Right atrium auricular region (tissue), 2 donors: ENCODE measurements at regions not wholly inside any gene's neighbourhood (a gene's known extent, or its start where the extent isn't known, plus 50 kb on each side); places are given as distances from the start of the nearest gene placed in this dataset.
"Not testable (repeated sequence)": the region's sequence is repeated elsewhere in the genome, so short reads cannot be mapped to it uniquely, and the experiment has no call there.

Experiments
- DNase-seq: peaks from one replicate; pipeline ENCODE4 v3.0.0-alpha.2; 2019; ENCODE audit warnings: low spot score
- H3K27ac ChIP-seq, 2 donors: fragments of 200-600 bp; sonication (generic); 1 replicate in 1 of 2; 2 replicates in 1 of 2; pipeline ENCODE4 v1.5.1; 2016 to 2019
- H3K27me3 ChIP-seq, 2 donors: fragments of 200-600 bp; sonication (generic); one replicate each; pipeline versions ENCODE4 v1.5.1 to v1.6.0; 2017 to 2019
- H3K36me3 ChIP-seq: fragments of 200-600 bp; sonication (generic); one replicate; pipeline ENCODE4 v1.5.1; 2016
- H3K4me1 ChIP-seq, 2 donors: fragments of 200-600 bp; sonication (generic); one replicate each; pipeline versions ENCODE4 v1.5.1 to v1.6.0; 2017 to 2019
- H3K4me3 ChIP-seq, 2 donors: fragments of 200-600 bp; sonication (generic); 1 replicate in 1 of 2; 2 replicates in 1 of 2; pipeline ENCODE4 v1.5.1; 2017 to 2019; ENCODE audit warnings: mild to moderate bottlenecking in 1 of 2, moderate library complexity in 1 of 2
- H3K9me3 ChIP-seq, 2 donors: fragments of 200-600 bp; sonication (generic); one replicate each; pipeline ENCODE4 v1.5.1; 2019
- TF ChIP-seq, protein P1 (sequence below), 2 donors: fragments of 200-600 bp; sonication (generic); IDR thresholded peaks; one replicate each; pipeline ENCODE4 v1.5.1; 2019; ENCODE audit warnings: antibody characterized with exemption in 2 of 2

GRCh38 chr16:72637306-72637705, 410.6 kb downstream of the ZFHX3 start:
- H3K27me3 ChIP-seq: no peaks in the 10 kb centered on the region
- no peaks in the 10 kb centered on the region for H3K4me1 ChIP-seq
- TF ChIP-seq, protein P1, sequence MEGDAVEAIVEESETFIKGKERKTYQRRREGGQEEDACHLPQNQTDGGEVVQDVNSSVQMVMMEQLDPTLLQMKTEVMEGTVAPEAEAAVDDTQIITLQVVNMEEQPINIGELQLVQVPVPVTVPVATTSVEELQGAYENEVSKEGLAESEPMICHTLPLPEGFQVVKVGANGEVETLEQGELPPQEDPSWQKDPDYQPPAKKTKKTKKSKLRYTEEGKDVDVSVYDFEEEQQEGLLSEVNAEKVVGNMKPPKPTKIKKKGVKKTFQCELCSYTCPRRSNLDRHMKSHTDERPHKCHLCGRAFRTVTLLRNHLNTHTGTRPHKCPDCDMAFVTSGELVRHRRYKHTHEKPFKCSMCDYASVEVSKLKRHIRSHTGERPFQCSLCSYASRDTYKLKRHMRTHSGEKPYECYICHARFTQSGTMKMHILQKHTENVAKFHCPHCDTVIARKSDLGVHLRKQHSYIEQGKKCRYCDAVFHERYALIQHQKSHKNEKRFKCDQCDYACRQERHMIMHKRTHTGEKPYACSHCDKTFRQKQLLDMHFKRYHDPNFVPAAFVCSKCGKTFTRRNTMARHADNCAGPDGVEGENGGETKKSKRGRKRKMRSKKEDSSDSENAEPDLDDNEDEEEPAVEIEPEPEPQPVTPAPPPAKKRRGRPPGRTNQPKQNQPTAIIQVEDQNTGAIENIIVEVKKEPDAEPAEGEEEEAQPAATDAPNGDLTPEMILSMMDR (IDR thresholded peaks at IDR 0.05): no peak
- DNase-seq: no peak
- H3K4me3 ChIP-seq: no peak overlapping the region
- H3K27ac ChIP-seq: no peak overlapping the region
- no peaks in the 10 kb centered on the region for H3K36me3 ChIP-seq
- H3K9me3 ChIP-seq: peaks cover 0 to 26% of the 10 kb centered on the region in 2 donors

DNA sequence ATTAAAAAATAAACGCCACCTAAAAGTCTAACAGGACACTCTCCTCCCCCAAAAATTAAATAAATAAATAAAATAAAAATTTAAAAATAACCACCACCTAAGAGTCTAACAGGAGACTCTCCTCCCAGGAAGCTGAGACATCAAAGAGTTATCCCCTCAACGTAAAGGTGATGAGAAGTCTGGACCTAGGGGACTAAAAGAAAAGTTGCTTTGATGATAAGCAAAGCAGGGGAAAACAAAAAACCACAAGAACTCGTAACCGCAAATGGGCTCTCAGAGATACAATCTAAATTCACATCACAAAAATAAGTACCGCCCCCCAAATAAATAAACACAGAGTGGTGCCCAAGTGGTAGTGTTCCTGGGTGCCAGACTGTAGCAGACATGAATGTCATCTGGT, 412.2 kb downstream of the ZFHX3 start:
- TF ChIP-seq, protein P1 (IDR thresholded peaks at IDR 0.05): no peak
- no peak for DNase-seq
- no peaks in the 10 kb centered on the region for H3K27me3 ChIP-seq
- no peak overlapping the region for H3K4me3 ChIP-seq
- H3K9me3 ChIP-seq: peaks cover 0 to 26% of the 10 kb centered on the region in 2 donors
- H3K4me1 ChIP-seq: no peaks in the 10 kb centered on the region
- no peak overlapping the region for H3K27ac ChIP-seq
- H3K36me3 ChIP-seq: no peaks in the 10 kb centered on the region

- DNase-seq: no peak
- Histone ChIP-seq H3K9me3 (peaks cover 0 to 21% of the 10 kb centered on the region in 2 donors), H3K36me3 (no peaks in the 10 kb centered on the region), H3K4me1 (no peaks in the 10 kb centered on the region), H3K27me3 (no peaks in the 10 kb centered on the region), H3K4me3 (no peak overlapping the region), H3K27ac (no peak overlapping the region)
- TF ChIP-seq, protein P1 (IDR thresholded peaks at IDR 0.05): no peak
Measured at GRCh38 chr16:72635104-72635503, 412.8 kb downstream of the ZFHX3 start.

DNA sequence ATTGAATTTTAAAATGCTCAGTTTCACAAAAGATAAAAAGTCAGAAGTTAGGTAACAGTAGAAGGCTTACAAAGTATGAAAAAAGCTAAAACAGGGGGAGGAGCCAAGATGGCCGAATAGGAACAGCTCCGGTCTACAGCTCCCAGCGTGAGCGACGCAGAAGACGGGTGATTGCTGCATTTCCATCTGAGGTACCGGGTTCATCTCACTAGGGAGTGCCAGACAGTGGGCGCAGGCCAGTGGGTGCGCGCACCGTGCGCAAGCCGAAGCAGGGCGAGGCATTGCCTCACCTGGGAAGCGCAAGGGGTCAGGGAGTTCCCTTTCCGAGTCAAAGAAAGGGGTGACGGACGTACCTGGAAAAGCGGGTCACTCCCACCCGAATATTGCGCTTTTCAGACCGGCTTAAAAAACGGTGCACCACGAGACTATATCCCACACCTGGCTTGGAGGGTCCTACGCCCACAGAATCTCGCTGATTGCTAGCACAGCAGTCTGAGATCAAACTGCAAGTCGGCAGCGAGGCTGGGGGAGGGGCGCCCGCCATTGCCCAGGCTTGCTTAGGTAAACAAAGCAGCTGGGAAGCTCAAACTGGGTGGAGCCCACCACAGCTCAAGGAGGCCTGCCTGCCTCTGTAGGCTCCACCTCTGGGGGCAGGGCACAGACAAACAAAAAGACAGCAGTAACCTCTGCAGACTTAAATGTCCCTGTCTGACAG, 420.6 kb downstream of the ZFHX3 start:
- not testable (repeated sequence) for DNase-seq, H3K4me1 ChIP-seq, H3K36me3 ChIP-seq, H3K27ac ChIP-seq, H3K9me3 ChIP-seq, H3K4me3 ChIP-seq, H3K27me3 ChIP-seq

DNA sequence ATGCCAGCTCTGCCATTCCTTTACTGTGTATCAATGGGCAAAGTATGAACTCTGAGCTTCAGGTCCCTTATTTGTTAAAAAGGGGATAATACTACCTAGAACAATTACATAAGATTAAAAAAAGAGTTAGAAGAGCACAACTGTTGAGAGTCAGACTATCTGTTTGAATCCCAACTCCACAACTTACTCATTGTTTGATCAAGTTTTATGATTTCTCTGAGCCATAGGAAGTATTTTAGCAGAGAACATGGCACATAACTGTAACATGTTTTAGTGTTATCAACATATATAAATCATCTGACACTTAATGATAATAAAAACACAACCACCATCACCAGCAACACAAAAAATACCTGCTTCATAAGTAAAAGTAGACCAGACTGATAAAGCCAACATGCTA, 421.3 kb downstream of the ZFHX3 start:
- H3K27ac ChIP-seq: no peak overlapping the region
- H3K27me3 ChIP-seq: no peaks in the 10 kb centered on the region
- DNase-seq: no peak
- TF ChIP-seq, protein P1 (IDR thresholded peaks at IDR 0.05): no peak
- H3K9me3 ChIP-seq: no peaks in the 10 kb centered on the region
- no peaks in the 10 kb centered on the region for H3K4me1 ChIP-seq
- H3K36me3 ChIP-seq: no peaks in the 10 kb centered on the region
- no peak overlapping the region for H3K4me3 ChIP-seq

DNA sequence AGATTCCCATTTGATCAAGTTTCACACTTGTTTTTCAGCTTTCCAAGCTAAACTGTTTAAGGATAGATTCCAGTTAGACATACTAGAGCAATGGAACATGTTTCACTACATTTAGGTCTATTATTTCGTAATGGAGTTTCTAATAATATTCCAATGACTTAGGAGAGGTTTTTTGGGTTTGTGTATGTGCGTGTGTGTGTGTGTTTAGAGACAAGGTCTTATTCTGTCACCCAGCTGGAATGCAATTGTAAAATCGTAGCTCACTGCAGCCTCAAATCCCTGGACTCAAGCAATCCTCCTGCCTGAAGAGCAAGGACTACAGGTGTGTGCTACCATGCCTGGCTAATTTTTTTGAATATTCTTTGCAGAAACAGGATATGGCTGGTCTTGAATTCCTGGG, 426.3 kb downstream of the ZFHX3 start:
- H3K4me1 ChIP-seq: no peaks in the 10 kb centered on the region
- H3K27ac ChIP-seq: no peak overlapping the region
- H3K36me3 ChIP-seq: no peaks in the 10 kb centered on the region
- DNase-seq: no peak
- H3K27me3 ChIP-seq: no peaks in the 10 kb centered on the region
- TF ChIP-seq, protein P1 (IDR thresholded peaks at IDR 0.05): no peak
- H3K9me3 ChIP-seq: no peaks in the 10 kb centered on the region
- no peak overlapping the region for H3K4me3 ChIP-seq
